GM12878 (cell line): ENCODE measurements at regions not wholly inside any gene's neighbourhood (a gene's known extent, or its start where the extent isn't known, plus 50 kb on each side); places are given as distances from the start of the nearest gene placed in this dataset.

Experiments used
- FOS ChIP-seq: IDR thresholded peaks from 3 replicates; pipeline ENCODE4 v1.6.1; 2011; ENCODE audit warnings: borderline replicate concordance; ENCODE audit not compliant: insufficient read length; ENCODE audit errors: extremely low read depth
- MXI1 ChIP-seq: fragments of 150-350 bp; IDR thresholded peaks from 2 replicates; pipeline ENCODE4 v1.6.1; 2011; ENCODE audit warnings: low read depth, mild to moderate bottlenecking, inconsistent platforms, low read length, improper control_type of control experiment
- POLR2AphosphoS5 ChIP-seq: IDR thresholded peaks from 2 replicates; pipeline ENCODE4 v1.6.1; 2011; ENCODE audit warnings: mild to moderate bottlenecking, low read length, inconsistent platforms
- TAF1 ChIP-seq: IDR thresholded peaks from 2 replicates; pipeline ENCODE4 v1.6.1; 2011; ENCODE audit warnings: mild to moderate bottlenecking, low read depth, low read length, borderline replicate concordance
- TCF7 ChIP-seq: IDR thresholded peaks from 2 replicates; pipeline ENCODE4 v1.6.1; 2014; ENCODE audit warnings: antibody characterized with exemption, borderline replicate concordance
- TF ChIP-seq, protein P1 (sequence below), 3 experiments: IDR thresholded peaks in 2 of 3; conservative IDR thresholded peaks in 1 of 3; 2 replicates each; pipeline ENCODE4 v1.5.1; 2011; ENCODE audit warnings: low read depth in 3 of 3, low read length in 3 of 3, mild to moderate bottlenecking in 3 of 3, control low read depth in 2 of 3, moderate library complexity in 2 of 3, inconsistent platforms in 1 of 3, mixed read lengths in 1 of 3; ENCODE audit not compliant: control insufficient read depth in 2 of 3, insufficient read depth in 1 of 3; ENCODE audit errors: extremely low read depth in 1 of 3

- TF ChIP-seq, protein P1, sequence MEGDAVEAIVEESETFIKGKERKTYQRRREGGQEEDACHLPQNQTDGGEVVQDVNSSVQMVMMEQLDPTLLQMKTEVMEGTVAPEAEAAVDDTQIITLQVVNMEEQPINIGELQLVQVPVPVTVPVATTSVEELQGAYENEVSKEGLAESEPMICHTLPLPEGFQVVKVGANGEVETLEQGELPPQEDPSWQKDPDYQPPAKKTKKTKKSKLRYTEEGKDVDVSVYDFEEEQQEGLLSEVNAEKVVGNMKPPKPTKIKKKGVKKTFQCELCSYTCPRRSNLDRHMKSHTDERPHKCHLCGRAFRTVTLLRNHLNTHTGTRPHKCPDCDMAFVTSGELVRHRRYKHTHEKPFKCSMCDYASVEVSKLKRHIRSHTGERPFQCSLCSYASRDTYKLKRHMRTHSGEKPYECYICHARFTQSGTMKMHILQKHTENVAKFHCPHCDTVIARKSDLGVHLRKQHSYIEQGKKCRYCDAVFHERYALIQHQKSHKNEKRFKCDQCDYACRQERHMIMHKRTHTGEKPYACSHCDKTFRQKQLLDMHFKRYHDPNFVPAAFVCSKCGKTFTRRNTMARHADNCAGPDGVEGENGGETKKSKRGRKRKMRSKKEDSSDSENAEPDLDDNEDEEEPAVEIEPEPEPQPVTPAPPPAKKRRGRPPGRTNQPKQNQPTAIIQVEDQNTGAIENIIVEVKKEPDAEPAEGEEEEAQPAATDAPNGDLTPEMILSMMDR (IDR thresholded peaks at IDR 0.05 in 2 of 3, conservative IDR thresholded peaks at IDR 0.05 in 1 of 3; ENCODE audit: control insufficient read depth in 2 of 3, extremely low read depth in 1 of 3, insufficient read depth in 1 of 3, low read depth in 3 of 3, low read length in 3 of 3), result no peak
- TF ChIP-seq FOS (no peak), POLR2AphosphoS5 (no peak), TAF1 (no peak), TCF7 (no peak), MXI1 (no peak)
These were observed 52.6 kb upstream of the LRAT start for GRCh38 chr4:154691229-154691628.
